ENCODE measurements at regions not wholly inside any gene's neighbourhood (a gene's known extent, or its start where the extent isn't known, plus 50 kb on each side); places are given as distances from the start of the nearest gene placed in this dataset.

DNA sequence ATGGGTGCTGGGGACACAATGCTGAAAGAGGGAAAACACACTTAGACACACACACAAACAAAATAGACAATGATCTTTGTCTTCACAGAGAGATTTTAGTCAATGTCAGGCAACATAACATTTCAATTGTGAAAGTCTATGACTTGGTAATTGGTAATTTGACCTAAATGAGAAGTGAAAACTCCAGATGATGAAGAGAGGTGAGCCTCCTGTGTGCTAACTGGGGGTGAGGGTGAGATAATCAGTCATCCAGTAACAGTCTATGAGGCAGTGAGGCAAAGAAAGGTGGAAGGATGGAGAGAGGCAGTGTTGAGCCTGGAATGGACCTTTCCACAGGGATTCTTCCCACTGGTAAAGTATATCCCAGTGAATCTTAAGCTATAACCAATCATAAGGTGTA, 744.2 kb downstream of the MAFB start:
- no peak for DNase-seq (ENCODE audit: low read depth)
- no peak overlapping the region for H3K4me3 ChIP-seq (ENCODE audit: control insufficient read depth, low read depth, low read length)
- TF ChIP-seq, protein P1, sequence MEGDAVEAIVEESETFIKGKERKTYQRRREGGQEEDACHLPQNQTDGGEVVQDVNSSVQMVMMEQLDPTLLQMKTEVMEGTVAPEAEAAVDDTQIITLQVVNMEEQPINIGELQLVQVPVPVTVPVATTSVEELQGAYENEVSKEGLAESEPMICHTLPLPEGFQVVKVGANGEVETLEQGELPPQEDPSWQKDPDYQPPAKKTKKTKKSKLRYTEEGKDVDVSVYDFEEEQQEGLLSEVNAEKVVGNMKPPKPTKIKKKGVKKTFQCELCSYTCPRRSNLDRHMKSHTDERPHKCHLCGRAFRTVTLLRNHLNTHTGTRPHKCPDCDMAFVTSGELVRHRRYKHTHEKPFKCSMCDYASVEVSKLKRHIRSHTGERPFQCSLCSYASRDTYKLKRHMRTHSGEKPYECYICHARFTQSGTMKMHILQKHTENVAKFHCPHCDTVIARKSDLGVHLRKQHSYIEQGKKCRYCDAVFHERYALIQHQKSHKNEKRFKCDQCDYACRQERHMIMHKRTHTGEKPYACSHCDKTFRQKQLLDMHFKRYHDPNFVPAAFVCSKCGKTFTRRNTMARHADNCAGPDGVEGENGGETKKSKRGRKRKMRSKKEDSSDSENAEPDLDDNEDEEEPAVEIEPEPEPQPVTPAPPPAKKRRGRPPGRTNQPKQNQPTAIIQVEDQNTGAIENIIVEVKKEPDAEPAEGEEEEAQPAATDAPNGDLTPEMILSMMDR (conservative IDR thresholded peaks at IDR 0.05; ENCODE audit: control insufficient read depth, insufficient read depth, low read depth, low read length): no peak

DNA sequence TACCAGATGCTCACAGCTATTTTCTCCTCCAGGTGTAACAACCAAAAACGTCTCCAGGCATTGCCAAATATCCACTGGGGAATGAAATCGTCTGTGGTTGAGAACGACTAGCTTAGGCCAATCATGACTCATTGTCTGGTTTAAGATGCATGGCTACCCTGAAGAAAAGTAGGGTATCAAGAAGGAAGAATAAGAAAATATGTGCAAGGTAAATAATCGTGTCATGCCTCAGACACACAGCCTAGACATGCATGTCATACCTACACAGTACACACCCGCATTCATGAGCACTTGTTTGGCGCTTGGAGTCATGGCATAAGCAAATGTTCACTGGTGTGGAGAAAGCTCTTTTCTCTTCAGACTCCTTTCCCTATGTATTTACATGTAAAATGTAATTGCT, 745.7 kb downstream of the MAFB start:
- no peak overlapping the region for H3K4me3 ChIP-seq (ENCODE audit: control insufficient read depth, low read depth, low read length)
- no peak for DNase-seq (ENCODE audit: low read depth)
- TF ChIP-seq, protein P1 (conservative IDR thresholded peaks at IDR 0.05; ENCODE audit: control insufficient read depth, insufficient read depth, low read depth, low read length): no peak

DNA sequence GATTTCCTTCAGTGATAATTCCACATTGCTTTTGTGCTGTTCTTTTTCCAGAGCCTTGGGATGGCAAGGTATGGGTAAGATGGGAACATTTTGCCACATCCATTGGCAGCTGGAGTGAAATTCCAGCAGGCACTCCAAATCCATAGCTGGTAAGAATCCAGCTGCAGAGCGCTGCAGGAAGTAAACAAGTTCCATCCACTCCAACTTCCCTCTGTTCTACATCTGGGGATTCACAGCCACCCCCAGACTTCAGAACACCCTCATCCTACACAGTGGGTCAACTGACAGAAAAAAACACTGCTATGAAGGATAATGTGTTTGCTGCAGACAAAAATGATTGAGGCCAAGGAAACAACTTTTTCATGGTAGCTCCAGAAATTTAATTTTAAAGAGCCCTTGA, 747.8 kb downstream of the MAFB start:
- TF ChIP-seq, protein P1 (conservative IDR thresholded peaks at IDR 0.05; ENCODE audit: control insufficient read depth, insufficient read depth, low read depth, low read length): no peak
- no peak for DNase-seq (ENCODE audit: low read depth)
- H3K4me3 ChIP-seq (ENCODE audit: control insufficient read depth, low read depth, low read length): no peak overlapping the region

DNA sequence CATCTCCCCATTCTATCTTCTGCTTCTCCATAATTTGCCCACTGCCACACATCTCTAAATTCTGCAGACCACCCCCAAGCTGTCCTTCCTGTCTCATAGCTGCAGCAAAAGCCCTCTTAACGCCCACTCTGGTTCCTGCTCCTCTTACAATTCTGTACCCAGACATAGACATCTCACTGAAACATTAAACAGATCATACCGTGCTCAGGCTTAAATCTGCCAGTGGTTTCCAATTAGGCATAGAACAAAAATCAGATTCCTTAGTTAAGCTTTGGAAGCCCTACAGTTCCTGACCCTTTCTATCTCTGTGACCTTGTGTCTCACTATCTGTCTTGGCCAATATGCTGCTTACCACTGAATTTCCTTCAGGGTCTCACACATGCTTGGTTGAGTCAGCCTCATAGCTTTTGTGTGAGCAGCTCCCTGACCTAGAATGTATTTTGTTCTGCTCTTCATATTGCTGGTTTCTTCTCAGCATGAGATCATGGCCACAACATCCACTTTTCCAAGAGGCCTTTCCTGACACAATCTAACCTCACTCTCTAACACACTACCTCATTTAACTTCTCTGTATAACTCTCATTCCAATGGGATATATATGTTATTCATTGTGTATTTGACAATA, 749.7 kb downstream of the MAFB start:
- no peak for DNase-seq (ENCODE audit: low read depth)
- TF ChIP-seq, protein P1 (conservative IDR thresholded peaks at IDR 0.05; ENCODE audit: control insufficient read depth, insufficient read depth, low read depth, low read length): no peak
- no peak overlapping the region for H3K4me3 ChIP-seq (ENCODE audit: control insufficient read depth, low read depth, low read length)

DNA sequence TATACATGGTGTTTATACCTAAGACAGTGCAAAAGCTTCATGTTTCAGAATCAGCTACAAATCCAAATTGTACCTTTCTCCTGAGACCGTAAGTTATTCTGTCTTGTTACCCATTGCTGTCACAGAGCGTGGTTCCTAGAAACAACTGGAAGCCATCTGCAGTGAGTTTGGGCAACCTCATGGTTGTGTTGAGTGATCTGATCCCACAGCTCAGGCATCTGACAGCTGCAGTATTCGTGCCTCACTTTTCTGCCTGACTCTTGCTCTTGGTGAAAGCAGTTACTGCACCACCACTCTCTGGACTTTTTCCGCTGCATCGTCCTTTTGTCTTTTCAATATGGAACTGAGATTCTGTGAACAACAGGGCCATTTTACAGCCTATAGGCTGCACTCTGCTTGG, 752.6 kb downstream of the MAFB start:
- DNase-seq (ENCODE audit: low read depth): no peak
- H3K4me3 ChIP-seq (ENCODE audit: control insufficient read depth, low read depth, low read length): no peak overlapping the region
- TF ChIP-seq, protein P1 (conservative IDR thresholded peaks at IDR 0.05; ENCODE audit: control insufficient read depth, insufficient read depth, low read depth, low read length): no peak

DNA sequence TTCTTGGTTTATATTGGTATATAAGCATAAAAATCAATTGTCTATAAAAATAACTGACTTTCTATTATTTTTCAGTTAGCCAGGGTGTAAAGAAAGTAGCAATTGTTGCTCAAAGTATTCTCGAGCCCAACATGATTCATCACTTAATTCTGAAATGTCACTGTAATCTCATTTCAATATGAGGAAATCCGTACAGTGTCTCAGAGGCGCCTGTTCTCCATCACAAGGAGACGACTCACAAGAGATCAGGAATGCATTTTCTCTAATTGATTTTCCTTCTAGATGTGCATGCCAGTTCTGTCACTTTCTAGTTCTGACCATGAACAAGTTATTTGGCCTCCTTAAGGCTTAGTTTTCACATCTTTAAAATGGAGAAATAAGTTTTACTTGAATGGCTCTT, 753.1 kb downstream of the MAFB start:
- TF ChIP-seq, protein P1 (conservative IDR thresholded peaks at IDR 0.05; ENCODE audit: control insufficient read depth, insufficient read depth, low read depth, low read length): no peak
- H3K4me3 ChIP-seq (ENCODE audit: control insufficient read depth, low read depth, low read length): no peak overlapping the region
- DNase-seq (ENCODE audit: low read depth): peak; percentile 3
